ENCODE measurements at regions not wholly inside any gene's neighbourhood (a gene's known extent, or its start where the extent isn't known, plus 50 kb on each side); places are given as distances from the start of the nearest gene placed in this dataset.

DNA sequence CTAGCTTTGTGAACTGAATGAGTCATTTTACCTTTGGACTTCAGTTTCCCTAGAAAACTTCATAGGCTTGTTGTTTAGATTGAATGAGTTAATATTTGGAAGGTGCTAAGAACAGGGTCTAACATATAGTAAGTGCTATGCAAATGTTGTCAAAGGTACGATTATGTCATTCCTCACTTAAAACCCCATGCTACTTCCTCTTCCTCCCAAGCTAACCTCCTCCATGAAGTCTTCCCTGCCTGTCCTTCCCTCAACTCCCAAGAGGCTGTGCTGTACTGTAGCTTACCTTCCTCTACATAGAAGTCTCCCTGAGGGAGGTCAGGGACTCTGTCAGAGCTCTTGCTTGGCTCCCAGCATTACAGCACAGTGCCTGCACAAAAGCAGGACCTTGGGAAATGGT, 103.4 kb upstream of the PJA1 start:
- H3K9me3 ChIP-seq = no peaks in the 10 kb centered on the region
- H3K4me3 ChIP-seq = no peak overlapping the region
- DNase-seq (ENCODE audit: low spot score) = no peak
- no peak overlapping the region for H3K27ac ChIP-seq
- no peaks in the 10 kb centered on the region for H3K36me3 ChIP-seq
- TF ChIP-seq CTCF (IDR thresholded peaks at IDR 0.05) = no peak
- no peaks in the 10 kb centered on the region for H3K4me1 ChIP-seq
- H3K27me3 ChIP-seq = no peaks in the 10 kb centered on the region

DNA sequence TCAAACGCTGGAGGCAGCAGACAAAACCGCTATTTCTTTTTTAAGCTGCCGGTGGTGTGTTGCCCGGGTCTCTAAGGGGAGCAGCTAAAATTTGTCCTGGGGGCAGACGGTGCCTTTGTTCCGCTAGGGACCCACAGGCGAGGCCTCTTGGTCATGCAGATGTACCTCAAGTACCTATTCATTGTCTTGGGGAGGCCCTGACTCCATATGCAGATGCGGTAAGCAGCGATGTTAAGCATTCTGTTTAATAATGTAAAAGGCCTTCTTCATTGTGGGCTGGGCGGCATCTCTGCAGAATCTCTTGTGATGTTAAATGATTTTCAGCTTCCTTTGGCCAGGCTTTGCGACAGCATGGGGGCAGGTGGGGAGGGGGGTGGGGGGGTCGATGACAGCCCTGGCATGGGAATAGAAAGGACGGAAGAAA, 98.9 kb upstream of the PJA1 start:
- no peaks in the 10 kb centered on the region for H3K4me1 ChIP-seq
- no peak overlapping the region for H3K4me3 ChIP-seq
- no peak for TF ChIP-seq CTCF (IDR thresholded peaks at IDR 0.05)

GRCh38 chrX:69263251-69263820, 98.1 kb upstream of the PJA1 start:
- Histone ChIP-seq H3K9me3 (no peaks in the 10 kb centered on the region), H3K27me3 (no peaks in the 10 kb centered on the region), H3K4me1 (no peaks in the 10 kb centered on the region), H3K27ac (no peak overlapping the region), H3K36me3 (no peaks in the 10 kb centered on the region), H3K4me3 (no peak overlapping the region)
- DNase-seq (ENCODE audit: low spot score) = no peak
- no peak for TF ChIP-seq CTCF (IDR thresholded peaks at IDR 0.05)

More for the DNA sequence above, 98.9 kb upstream of the PJA1 start:
- Histone ChIP-seq H3K27ac (no peak overlapping the region), H3K9me3 (no peaks in the 10 kb centered on the region), H3K27me3 (no peaks in the 10 kb centered on the region), H3K36me3 (no peaks in the 10 kb centered on the region)
- DNase-seq (ENCODE audit: low spot score) = no peak

DNA sequence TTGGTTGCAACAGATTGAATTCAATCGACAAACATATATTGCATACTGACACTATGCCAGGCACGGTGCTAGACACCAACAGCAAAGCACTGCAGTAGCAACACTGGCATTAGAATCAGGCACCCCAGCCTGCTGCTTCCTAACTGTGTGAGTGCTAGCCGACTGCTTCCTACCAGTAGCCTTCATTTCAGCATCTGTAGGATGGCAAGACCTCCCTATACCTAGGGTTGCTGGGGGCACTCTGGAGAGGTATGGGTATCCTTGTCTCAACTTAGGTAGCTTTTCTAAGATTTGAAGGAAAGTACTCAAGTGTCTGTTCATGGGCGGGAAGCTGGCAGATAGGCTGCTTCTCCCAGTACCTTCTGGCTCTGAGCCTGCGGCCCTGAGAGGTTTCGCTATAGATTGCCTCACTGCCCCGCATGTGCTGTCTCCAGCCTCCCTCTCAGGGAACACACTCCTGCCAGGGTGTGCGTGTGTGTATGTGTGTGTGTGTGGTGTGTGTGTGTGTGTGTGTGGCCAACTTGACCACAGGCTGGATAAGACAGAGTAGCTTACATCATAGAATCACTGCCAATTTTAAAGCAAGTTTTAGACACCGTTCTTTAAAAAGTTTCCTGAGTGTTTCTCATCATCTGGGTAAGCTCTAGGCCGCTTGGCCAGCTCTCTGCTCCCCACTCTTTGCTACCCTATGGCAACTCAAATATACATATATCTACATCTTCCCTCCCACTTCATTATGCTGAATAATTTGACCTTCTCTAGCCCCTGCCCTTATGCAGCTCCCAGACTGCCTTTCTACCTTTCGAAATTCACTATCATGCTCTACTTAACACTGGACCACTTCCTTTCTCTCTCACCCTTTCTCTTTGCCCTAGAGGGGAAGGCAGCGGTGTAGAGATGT, 97.0 kb upstream of the PJA1 start:
- H3K36me3 ChIP-seq = no peaks in the 10 kb centered on the region
- no peak overlapping the region for H3K27ac ChIP-seq
- no peak overlapping the region for H3K4me3 ChIP-seq
- TF ChIP-seq CTCF (IDR thresholded peaks at IDR 0.05) = no peak
- no peak for DNase-seq (ENCODE audit: low spot score)
- no peaks in the 10 kb centered on the region for H3K27me3 ChIP-seq
- H3K9me3 ChIP-seq = no peaks in the 10 kb centered on the region
- H3K4me1 ChIP-seq = no peaks in the 10 kb centered on the region

DNA sequence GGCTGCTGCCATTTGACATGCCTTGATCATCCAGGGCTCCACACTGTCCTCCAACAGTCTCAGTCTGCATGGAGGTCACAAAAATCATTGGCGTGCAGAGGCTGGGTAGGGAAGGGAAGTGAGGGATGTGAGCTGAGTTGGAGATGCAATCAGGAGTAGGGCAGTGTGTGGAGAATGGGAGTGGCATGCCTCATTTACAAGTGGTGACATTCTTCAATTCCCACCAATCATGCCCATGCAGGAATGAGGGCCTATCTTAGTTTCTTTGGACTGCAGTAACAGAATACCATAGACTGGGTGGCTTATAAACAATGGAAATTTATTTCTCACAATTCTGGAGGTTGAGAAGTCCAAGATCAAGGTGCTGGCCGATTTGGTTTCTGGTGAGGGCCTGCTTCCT, 94.9 kb upstream of the PJA1 start:
- no peak for DNase-seq (ENCODE audit: low spot score)
- TF ChIP-seq CTCF (IDR thresholded peaks at IDR 0.05) = no peak
- no peaks in the 10 kb centered on the region for H3K27me3 ChIP-seq
- H3K9me3 ChIP-seq = no peaks in the 10 kb centered on the region
- H3K36me3 ChIP-seq = no peaks in the 10 kb centered on the region
- H3K27ac ChIP-seq = no peak overlapping the region
- H3K4me1 ChIP-seq = no peaks in the 10 kb centered on the region
- H3K4me3 ChIP-seq = no peak overlapping the region
